Prostate gland (tissue), 2 donors: ENCODE measurements at regions not wholly inside any gene's neighbourhood (a gene's known extent, or its start where the extent isn't known, plus 50 kb on each side); places are given as distances from the start of the nearest gene placed in this dataset.
A peak's percentile ranks its signal among the peaks of the same experiment; 100 is the strongest.
"Not testable (repeated sequence)": the region's sequence is repeated elsewhere in the genome, so short reads cannot be mapped to it uniquely, and the experiment has no call there.

Experiments
- DNase-seq: peaks from one replicate; pipeline ENCODE4 v3.0.0-alpha.2; 2019; ENCODE audit warnings: low spot score
- H3K27ac ChIP-seq, 2 donors: fragments of 200-600 bp; sonication (generic); 2 replicates each; pipeline ENCODE4 v1.5.1; 2017 to 2019
- H3K27me3 ChIP-seq: fragments of 200-600 bp; sonication (generic); replicated peaks from 2 replicates; pipeline ENCODE4 v1.5.1; 2019; ENCODE audit not compliant: insufficient read depth
- H3K36me3 ChIP-seq, 2 donors: fragments of 200-600 bp; sonication (generic); 1 replicate in 1 of 2; 2 replicates in 1 of 2; pipeline versions ENCODE4 v1.5.1 to v1.8.1; 2017 to 2019
- H3K4me1 ChIP-seq: fragments of 200-600 bp; sonication (generic); replicated peaks from 2 replicates; pipeline ENCODE4 v1.5.1; 2019
- H3K4me3 ChIP-seq, 2 donors: fragments of 200-600 bp; sonication (generic); 2 replicates each; pipeline ENCODE4 v1.5.1; 2017 to 2019
- H3K9me3 ChIP-seq: fragments of 200-600 bp; sonication (generic); 2 replicates; pipeline ENCODE4 v1.5.1; 2017
- CTCF ChIP-seq, 4 experiments: fragments of 200-600 bp in 2 of 4; fragments of 450-650 bp in 2 of 4; sonication (generic) in 2 of 4; IDR thresholded peaks; 1 replicate in 3 of 4; 2 replicates in 1 of 4; pipeline ENCODE4 v1.5.1; 2016 to 2019; ENCODE audit warnings: antibody characterized with exemption in 4 of 4, mild to moderate bottlenecking in 2 of 4, moderate library complexity in 2 of 4
- POLR2A ChIP-seq: fragments of 450-650 bp; IDR thresholded peaks from one replicate; pipeline ENCODE4 v1.6.1; 2016; ENCODE audit warnings: antibody characterized with exemption, mild to moderate bottlenecking
- POLR2AphosphoS5 ChIP-seq: sonication (generic); formaldehyde crosslinking; IDR thresholded peaks from one replicate; pipeline ENCODE4 v1.6.1; 2017; ENCODE audit warnings: antibody characterized with exemption
- WGBS: methylation state at CpG from one replicate; pipeline ENCODE4 v1.1.5; 2018; 5-methylcytosine and 5-hydroxymethylcytosine counted together
- intact Hi-C: fragments of 100-400 bp; cut with DNase I; formaldehyde crosslinking; loops from one replicate; pipeline ENCODE4 v1.14.2; 2022

GRCh38 chr14:37819155-37820015, 224.0 kb downstream of the TTC6 start:
- Histone ChIP-seq H3K9me3 (no peaks in the 10 kb centered on the region), H3K4me3 (no peak overlapping the region), H3K4me1 (no peaks in the 10 kb centered on the region), H3K27me3 (no peaks in the 10 kb centered on the region), H3K36me3 (no peaks in the 10 kb centered on the region), H3K27ac (no peak overlapping the region)
- intact Hi-C loops, result no loop called here
- TF ChIP-seq POLR2A (no peak), CTCF (IDR thresholded peaks at IDR 0.05) (no peak), POLR2AphosphoS5 (no peak)
- DNase-seq, result no peak
- WGBS, result 73% methylated on average over 8 of the region's 8 CpGs

- H3K4me3 ChIP-seq, H3K4me1 ChIP-seq, H3K36me3 ChIP-seq, H3K27me3 ChIP-seq, DNase-seq, intact Hi-C loops, H3K9me3 ChIP-seq, H3K27ac ChIP-seq: not testable (repeated sequence)
These were observed 225.4 kb downstream of the TTC6 start for GRCh38 chr14:37820810-37821209.

GRCh38 chr14:37824939-37825712, 229.7 kb downstream of the TTC6 start:
- intact Hi-C loops, result no loop called here
- Histone ChIP-seq H3K27me3 (no peaks in the 10 kb centered on the region), H3K4me1 (no peaks in the 10 kb centered on the region), H3K4me3 (no peak overlapping the region), H3K36me3 (no peaks in the 10 kb centered on the region), H3K9me3 (no peaks in the 10 kb centered on the region), H3K27ac (no peak overlapping the region)
- 62% methylated on average over 3 of the region's 3 CpGs for WGBS
- DNase-seq, result no peak
- TF ChIP-seq POLR2AphosphoS5 (no peak), POLR2A (no peak), CTCF (IDR thresholded peaks at IDR 0.05) (no peak)

- no peak for TF ChIP-seq CTCF (IDR thresholded peaks at IDR 0.05)
- TF ChIP-seq POLR2A, result no peak
- TF ChIP-seq POLR2AphosphoS5, result peak; percentile 70
- no peak for DNase-seq
- H3K4me3 ChIP-seq, result no peak overlapping the region
- no peaks in the 10 kb centered on the region for H3K9me3 ChIP-seq
- no peaks in the 10 kb centered on the region for H3K27me3 ChIP-seq
- 27% methylated on average over 1 of the region's 1 CpG for WGBS
- intact Hi-C loops, result no loop called here
- no peak overlapping the region for H3K27ac ChIP-seq
- no peaks in the 10 kb centered on the region for H3K4me1 ChIP-seq
- H3K36me3 ChIP-seq, result no peaks in the 10 kb centered on the region
These were observed 231.4 kb downstream of the TTC6 start for GRCh38 chr14:37826869-37827268.

GRCh38 chr14:37830271-37830670, 234.8 kb downstream of the TTC6 start:
- Histone ChIP-seq H3K4me3 (no peak overlapping the region), H3K27me3 (no peaks in the 10 kb centered on the region), H3K9me3 (no peaks in the 10 kb centered on the region), H3K36me3 (no peaks in the 10 kb centered on the region), H3K27ac (no peak overlapping the region), H3K4me1 (no peaks in the 10 kb centered on the region)
- no peak for DNase-seq
- TF ChIP-seq CTCF (IDR thresholded peaks at IDR 0.05), result no peak
- no peak for TF ChIP-seq POLR2A
- TF ChIP-seq POLR2AphosphoS5, result no peak
- intact Hi-C loops, result no loop called here
